GM23338 (cell line): ENCODE measurements at regions not wholly inside any gene's neighbourhood (a gene's known extent, or its start where the extent isn't known, plus 50 kb on each side); places are given as distances from the start of the nearest gene placed in this dataset.

ENCODE experiments used
- EZH2 ChIP-seq: fragments of 200-600 bp; sonication (generic); IDR thresholded peaks from one replicate; pipeline ENCODE4 v1.8.0; 2017; ENCODE audit warnings: antibody characterized with exemption, mild to moderate bottlenecking, low read depth; ENCODE audit not compliant: unreplicated experiment
- EZH2phosphoT487 ChIP-seq: fragments of 200-600 bp; sonication (generic); IDR thresholded peaks from one replicate; pipeline ENCODE4 v1.8.1; 2018; ENCODE audit warnings: antibody characterized with exemption; ENCODE audit not compliant: unreplicated experiment
- JUNB ChIP-seq: IDR thresholded peaks from one replicate; pipeline ENCODE4 v1.6.1; 2016; ENCODE audit warnings: antibody characterized with exemption; ENCODE audit not compliant: unreplicated experiment
- POLR2AphosphoS5 ChIP-seq: IDR thresholded peaks from 2 replicates; pipeline ENCODE4 v1.6.1; 2016; ENCODE audit warnings: antibody characterized with exemption, low read depth
- TF ChIP-seq, protein P1 (sequence below), 2 experiments: fragments of 200-600 bp in 1 of 2; sonication (generic) in 1 of 2; conservative IDR thresholded peaks; 2 replicates each; pipeline versions ENCODE4 v1.5.1 to v1.6.1; 2016 to 2017; ENCODE audit warnings: antibody characterized with exemption in 2 of 2, low read depth in 2 of 2, mild to moderate bottlenecking in 2 of 2, moderate library complexity in 1 of 2
- TF ChIP-seq, protein P2 (sequence below): IDR thresholded peaks from one replicate; pipeline ENCODE4 v1.6.1; 2018; ENCODE audit warnings: antibody characterized with exemption; ENCODE audit not compliant: unreplicated experiment
- TF ChIP-seq, protein P3 (sequence below): IDR thresholded peaks from 2 replicates; pipeline ENCODE4 v1.6.1; 2016; ENCODE audit warnings: antibody characterized with exemption

DNA sequence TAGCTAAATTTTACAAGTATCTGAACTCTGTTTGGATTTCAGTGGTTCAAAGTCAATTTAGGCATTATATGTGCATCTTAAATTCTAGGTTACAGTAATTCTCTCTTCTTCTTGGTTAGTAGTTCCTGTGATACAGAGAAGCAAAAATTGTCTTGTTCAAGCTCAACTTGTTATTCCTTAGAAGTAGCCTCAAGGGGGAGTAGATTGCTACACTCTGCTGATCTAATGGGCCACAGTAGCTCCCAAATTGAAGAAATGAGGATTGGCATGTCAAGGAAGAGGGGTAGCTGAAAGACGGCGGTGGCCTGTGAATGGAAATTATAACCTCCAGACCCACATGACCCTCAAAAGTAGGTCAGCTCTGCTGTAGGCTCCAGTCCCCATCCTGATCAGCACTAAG, 334.7 kb downstream of the HRH4 start:
- TF ChIP-seq POLR2AphosphoS5 (no peak), EZH2 (no peak), EZH2phosphoT487 (no peak), JUNB (no peak)
- TF ChIP-seq, protein P1, sequence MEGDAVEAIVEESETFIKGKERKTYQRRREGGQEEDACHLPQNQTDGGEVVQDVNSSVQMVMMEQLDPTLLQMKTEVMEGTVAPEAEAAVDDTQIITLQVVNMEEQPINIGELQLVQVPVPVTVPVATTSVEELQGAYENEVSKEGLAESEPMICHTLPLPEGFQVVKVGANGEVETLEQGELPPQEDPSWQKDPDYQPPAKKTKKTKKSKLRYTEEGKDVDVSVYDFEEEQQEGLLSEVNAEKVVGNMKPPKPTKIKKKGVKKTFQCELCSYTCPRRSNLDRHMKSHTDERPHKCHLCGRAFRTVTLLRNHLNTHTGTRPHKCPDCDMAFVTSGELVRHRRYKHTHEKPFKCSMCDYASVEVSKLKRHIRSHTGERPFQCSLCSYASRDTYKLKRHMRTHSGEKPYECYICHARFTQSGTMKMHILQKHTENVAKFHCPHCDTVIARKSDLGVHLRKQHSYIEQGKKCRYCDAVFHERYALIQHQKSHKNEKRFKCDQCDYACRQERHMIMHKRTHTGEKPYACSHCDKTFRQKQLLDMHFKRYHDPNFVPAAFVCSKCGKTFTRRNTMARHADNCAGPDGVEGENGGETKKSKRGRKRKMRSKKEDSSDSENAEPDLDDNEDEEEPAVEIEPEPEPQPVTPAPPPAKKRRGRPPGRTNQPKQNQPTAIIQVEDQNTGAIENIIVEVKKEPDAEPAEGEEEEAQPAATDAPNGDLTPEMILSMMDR (conservative IDR thresholded peaks at IDR 0.05; ENCODE audit: low read depth in 2 of 2): peak in 1 of 2 experiments; percentile 43; a peak in 3 of 4 replicates
- TF ChIP-seq, protein P2, sequence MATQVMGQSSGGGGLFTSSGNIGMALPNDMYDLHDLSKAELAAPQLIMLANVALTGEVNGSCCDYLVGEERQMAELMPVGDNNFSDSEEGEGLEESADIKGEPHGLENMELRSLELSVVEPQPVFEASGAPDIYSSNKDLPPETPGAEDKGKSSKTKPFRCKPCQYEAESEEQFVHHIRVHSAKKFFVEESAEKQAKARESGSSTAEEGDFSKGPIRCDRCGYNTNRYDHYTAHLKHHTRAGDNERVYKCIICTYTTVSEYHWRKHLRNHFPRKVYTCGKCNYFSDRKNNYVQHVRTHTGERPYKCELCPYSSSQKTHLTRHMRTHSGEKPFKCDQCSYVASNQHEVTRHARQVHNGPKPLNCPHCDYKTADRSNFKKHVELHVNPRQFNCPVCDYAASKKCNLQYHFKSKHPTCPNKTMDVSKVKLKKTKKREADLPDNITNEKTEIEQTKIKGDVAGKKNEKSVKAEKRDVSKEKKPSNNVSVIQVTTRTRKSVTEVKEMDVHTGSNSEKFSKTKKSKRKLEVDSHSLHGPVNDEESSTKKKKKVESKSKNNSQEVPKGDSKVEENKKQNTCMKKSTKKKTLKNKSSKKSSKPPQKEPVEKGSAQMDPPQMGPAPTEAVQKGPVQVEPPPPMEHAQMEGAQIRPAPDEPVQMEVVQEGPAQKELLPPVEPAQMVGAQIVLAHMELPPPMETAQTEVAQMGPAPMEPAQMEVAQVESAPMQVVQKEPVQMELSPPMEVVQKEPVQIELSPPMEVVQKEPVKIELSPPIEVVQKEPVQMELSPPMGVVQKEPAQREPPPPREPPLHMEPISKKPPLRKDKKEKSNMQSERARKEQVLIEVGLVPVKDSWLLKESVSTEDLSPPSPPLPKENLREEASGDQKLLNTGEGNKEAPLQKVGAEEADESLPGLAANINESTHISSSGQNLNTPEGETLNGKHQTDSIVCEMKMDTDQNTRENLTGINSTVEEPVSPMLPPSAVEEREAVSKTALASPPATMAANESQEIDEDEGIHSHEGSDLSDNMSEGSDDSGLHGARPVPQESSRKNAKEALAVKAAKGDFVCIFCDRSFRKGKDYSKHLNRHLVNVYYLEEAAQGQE: no peak
- TF ChIP-seq, protein P3, sequence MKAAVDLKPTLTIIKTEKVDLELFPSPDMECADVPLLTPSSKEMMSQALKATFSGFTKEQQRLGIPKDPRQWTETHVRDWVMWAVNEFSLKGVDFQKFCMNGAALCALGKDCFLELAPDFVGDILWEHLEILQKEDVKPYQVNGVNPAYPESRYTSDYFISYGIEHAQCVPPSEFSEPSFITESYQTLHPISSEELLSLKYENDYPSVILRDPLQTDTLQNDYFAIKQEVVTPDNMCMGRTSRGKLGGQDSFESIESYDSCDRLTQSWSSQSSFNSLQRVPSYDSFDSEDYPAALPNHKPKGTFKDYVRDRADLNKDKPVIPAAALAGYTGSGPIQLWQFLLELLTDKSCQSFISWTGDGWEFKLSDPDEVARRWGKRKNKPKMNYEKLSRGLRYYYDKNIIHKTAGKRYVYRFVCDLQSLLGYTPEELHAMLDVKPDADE: no peak
